ENCODE measurements at regions not wholly inside any gene's neighbourhood (a gene's known extent, or its start where the extent isn't known, plus 50 kb on each side); places are given as distances from the start of the nearest gene placed in this dataset.

- TF ChIP-seq CTCF (IDR thresholded peaks at IDR 0.05) (no peak), POLR2A (IDR thresholded peaks at IDR 0.05) (no peak)
Observed at GRCh38 chr2:220491670-220492069, 864.2 kb downstream of the SLC4A3 start.
